ENCODE measurements at regions not wholly inside any gene's neighbourhood (a gene's known extent, or its start where the extent isn't known, plus 50 kb on each side); places are given as distances from the start of the nearest gene placed in this dataset.

- Histone ChIP-seq H3K9ac (ENCODE audit: insufficient read depth in 1 of 2, low read depth in 2 of 2, low read length in 2 of 2) (no peak overlapping the region), H3K36me3 (ENCODE audit: control insufficient read depth, insufficient read depth, low read length) (no peaks in the 10 kb centered on the region), H3K4me2 (ENCODE audit: insufficient read depth, low read length) (no peak overlapping the region), H3K9me3 (replicated peaks; ENCODE audit: control insufficient read depth, insufficient read depth, low read depth, low read length) (no peaks in the 10 kb centered on the region), H3K4me3 (no peak overlapping the region), H4K20me1 (replicated peaks; ENCODE audit: control insufficient read depth, insufficient read depth, low read length) (no peaks in the 10 kb centered on the region), H3K9me1 (ENCODE audit: control insufficient read depth, insufficient read depth, low read length) (no peaks in the 10 kb centered on the region), H3K79me2 (ENCODE audit: control insufficient read depth, insufficient read depth, low read length) (no peaks in the 10 kb centered on the region), H2AFZ (ENCODE audit: low read depth, low read length) (no peak overlapping the region), H3K27me3 (ENCODE audit: control insufficient read depth in 2 of 2, insufficient read depth in 2 of 2, low read length in 2 of 2) (no peaks in the 10 kb centered on the region), H3K27ac (ENCODE audit: extremely low read depth, low read depth, low read length) (no peak overlapping the region), H3K4me1 (replicated peaks in 1 of 2; ENCODE audit: control insufficient read depth in 2 of 2, insufficient read depth in 2 of 2, low read length in 2 of 2) (no peaks in the 10 kb centered on the region)
- FAIRE-seq (no peak), DNase-seq (ENCODE audit: extremely low read depth in 1 of 4, low spot score in 3 of 4) (no peak), ATAC-seq (no peak)
- in situ Hi-C loops (cut with MboI): no loop called here
- BruUV-seq (replicated peaks): no TSS peak
- intact Hi-C loops (cut with micrococcal nuclease): no loop called here
- TF ChIP-seq ZNF212 (CRISPR knock-in tag; IDR thresholded peaks at IDR 0.05) (no peak), BRD9 (IDR thresholded peaks at IDR 0.05; ENCODE audit: low read depth, partially characterized antibody) (no peak), ZNF77 (CRISPR knock-in tag; IDR thresholded peaks at IDR 0.05) (no peak), ZKSCAN8 (CRISPR knock-in tag; IDR thresholded peaks at IDR 0.05) (no peak), ESRRB (CRISPR knock-in tag; IDR thresholded peaks at IDR 0.05; ENCODE audit: borderline replicate concordance) (no peak), ZNF232 (CRISPR knock-in tag; IDR thresholded peaks at IDR 0.05) (no peak), SRF (CRISPR knock-in tag; IDR thresholded peaks at IDR 0.05) (no peak), HMG20A (CRISPR knock-in tag; conservative IDR thresholded peaks at IDR 0.05) (no peak), MEF2D (tag; conservative IDR thresholded peaks at IDR 0.05; ENCODE audit: low read depth) (no peak), ETV6 (IDR thresholded peaks at IDR 0.05; ENCODE audit: borderline replicate concordance in 1 of 2, low read depth in 2 of 2, low read length in 1 of 2) (no peak), ETV6 (CRISPR knock-in tag; IDR thresholded peaks at IDR 0.05; ENCODE audit: borderline replicate concordance) (no peak), KLF13 (tag; IDR thresholded peaks at IDR 0.05; ENCODE audit: borderline replicate concordance, low read depth) (no peak), ELF1 (tag; IDR thresholded peaks at IDR 0.05) (no peak), EWSR1 (IDR thresholded peaks at IDR 0.05; ENCODE audit: borderline replicate concordance, low read depth, partially characterized antibody) (no peak), KDM2B (CRISPR knock-in tag; IDR thresholded peaks at IDR 0.05) (no peak), ATF3 (IDR thresholded peaks at IDR 0.05) (no peak), ATF3 (CRISPR knock-in tag; conservative IDR thresholded peaks at IDR 0.05) (no peak)
- TF ChIP-seq, protein P1, sequence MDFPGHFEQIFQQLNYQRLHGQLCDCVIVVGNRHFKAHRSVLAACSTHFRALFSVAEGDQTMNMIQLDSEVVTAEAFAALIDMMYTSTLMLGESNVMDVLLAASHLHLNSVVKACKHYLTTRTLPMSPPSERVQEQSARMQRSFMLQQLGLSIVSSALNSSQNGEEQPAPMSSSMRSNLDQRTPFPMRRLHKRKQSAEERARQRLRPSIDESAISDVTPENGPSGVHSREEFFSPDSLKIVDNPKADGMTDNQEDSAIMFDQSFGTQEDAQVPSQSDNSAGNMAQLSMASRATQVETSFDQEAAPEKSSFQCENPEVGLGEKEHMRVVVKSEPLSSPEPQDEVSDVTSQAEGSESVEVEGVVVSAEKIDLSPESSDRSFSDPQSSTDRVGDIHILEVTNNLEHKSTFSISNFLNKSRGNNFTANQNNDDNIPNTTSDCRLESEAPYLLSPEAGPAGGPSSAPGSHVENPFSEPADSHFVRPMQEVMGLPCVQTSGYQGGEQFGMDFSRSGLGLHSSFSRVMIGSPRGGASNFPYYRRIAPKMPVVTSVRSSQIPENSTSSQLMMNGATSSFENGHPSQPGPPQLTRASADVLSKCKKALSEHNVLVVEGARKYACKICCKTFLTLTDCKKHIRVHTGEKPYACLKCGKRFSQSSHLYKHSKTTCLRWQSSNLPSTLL (IDR thresholded peaks at IDR 0.05): no peak
- POLR2A ChIA-PET: no interaction called here
- CTCF ChIA-PET (ENCODE audit: low intra/inter-chr PET ratio): no interaction called here
These were observed 523.2 kb upstream of the ZNF717 start for GRCh38 chr3:76308541-76308940.

All from K562 (cell line).